Hepatocyte (in vitro differentiated cells): ENCODE measurements at regions not wholly inside any gene's neighbourhood (a gene's known extent, or its start where the extent isn't known, plus 50 kb on each side); places are given as distances from the start of the nearest gene placed in this dataset.

Experiments
- DNase-seq: peaks from one replicate; pipeline ENCODE4 v3.0.0-alpha.2; 2016; ENCODE audit warnings: low spot score
- H2AFZ ChIP-seq: fragments of 200-600 bp; sonication (generic); 2 replicates; pipeline ENCODE4 v1.6.0; 2016; ENCODE audit warnings: antibody characterized with exemption, mild to moderate bottlenecking
- H3K27ac ChIP-seq: fragments of 200-600 bp; sonication (generic); 2 replicates; pipeline ENCODE4 v1.5.1; 2016; ENCODE audit warnings: mild to moderate bottlenecking
- H3K27me3 ChIP-seq: fragments of 200-600 bp; sonication (generic); 2 replicates; pipeline ENCODE4 v1.6.1; 2016
- H3K36me3 ChIP-seq: fragments of 200-600 bp; sonication (generic); replicated peaks from 2 replicates; pipeline ENCODE4 v1.5.1; 2016; ENCODE audit warnings: low read depth; ENCODE audit not compliant: insufficient read depth
- H3K4me1 ChIP-seq: fragments of 200-600 bp; sonication (generic); 2 replicates; pipeline ENCODE4 v1.5.1; 2016; ENCODE audit warnings: mild to moderate bottlenecking, moderate library complexity; ENCODE audit not compliant: insufficient read depth
- H3K4me2 ChIP-seq: fragments of 200-600 bp; sonication (generic); 2 replicates; pipeline ENCODE4 v1.6.0; 2016
- H3K4me3 ChIP-seq: fragments of 200-600 bp; sonication (generic); 2 replicates; pipeline ENCODE4 v1.5.1; 2016; ENCODE audit warnings: mild to moderate bottlenecking
- H3K79me2 ChIP-seq: fragments of 200-600 bp; sonication (generic); 2 replicates; pipeline ENCODE4 v1.6.0; 2017; ENCODE audit warnings: mild to moderate bottlenecking
- H3K9me2 ChIP-seq: fragments of 200-600 bp; sonication (generic); replicated peaks from 2 replicates; pipeline ENCODE4 v1.6.0; 2017; ENCODE audit warnings: mild to moderate bottlenecking; ENCODE audit not compliant: insufficient read depth
- H3K9me3 ChIP-seq: fragments of 200-600 bp; sonication (generic); 2 replicates; pipeline ENCODE4 v1.5.1; 2016; ENCODE audit warnings: low read depth, mild to moderate bottlenecking
- H4K20me1 ChIP-seq: fragments of 200-600 bp; sonication (generic); 2 replicates; pipeline ENCODE4 v1.6.0; 2016; ENCODE audit warnings: mild to moderate bottlenecking; ENCODE audit not compliant: insufficient read depth, poor library complexity, severe bottlenecking
- CTCF ChIP-seq: fragments of 200-600 bp; sonication (generic); IDR thresholded peaks from 2 replicates; pipeline ENCODE4 v1.5.1; 2016; ENCODE audit warnings: antibody characterized with exemption, mild to moderate bottlenecking; ENCODE audit not compliant: poor library complexity
- EZH2 ChIP-seq: fragments of 200-600 bp; sonication (generic); IDR thresholded peaks from 2 replicates; pipeline ENCODE4 v1.6.1; 2016; ENCODE audit warnings: antibody characterized with exemption, mild to moderate bottlenecking, borderline replicate concordance
- EZH2phosphoT487 ChIP-seq: fragments of 200-600 bp; sonication (generic); IDR thresholded peaks from one replicate; pipeline ENCODE4 v1.6.1; 2018; ENCODE audit warnings: antibody characterized with exemption, mild to moderate bottlenecking, low read depth, moderate library complexity; ENCODE audit not compliant: unreplicated experiment, severe bottlenecking
- WGBS: methylation state at CpG from one replicate; pipeline ENCODE4 v1.1.6; 2016; ENCODE audit warnings: low lambda C conversion rate; ENCODE audit errors: missing lambda C conversion rate; 5-methylcytosine and 5-hydroxymethylcytosine counted together

DNA sequence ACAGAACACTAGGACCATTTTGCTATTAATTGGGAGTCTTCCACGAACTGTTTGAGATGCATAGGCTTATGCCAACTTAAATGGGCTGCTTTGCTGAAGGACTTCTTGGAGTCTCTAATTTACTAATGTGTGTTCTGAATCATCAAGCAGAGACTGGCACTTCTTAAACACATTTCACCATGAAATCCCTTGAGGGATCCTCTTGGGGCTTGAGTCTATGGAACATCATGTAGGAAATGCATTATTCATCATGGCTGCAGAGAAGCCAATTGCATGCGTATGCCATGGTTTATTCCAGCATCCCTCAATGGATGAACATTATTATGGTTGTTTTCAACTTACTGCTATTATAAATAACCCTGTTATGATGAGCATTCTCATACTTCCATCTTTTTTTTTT is 73.4 kb downstream of the FGD2 start:
- Histone ChIP-seq H3K79me2 (no peaks in the 10 kb centered on the region), H3K36me3 (no peaks in the 10 kb centered on the region), H2AFZ (no peak overlapping the region), H3K9me3 (no peaks in the 10 kb centered on the region), H3K4me2 (no peak overlapping the region), H4K20me1 (no peaks in the 10 kb centered on the region), H3K4me1 (peaks cover 21% of the 10 kb centered on the region), H3K9me2 (no peaks in the 10 kb centered on the region), H3K27ac (no peak overlapping the region), H3K4me3 (no peak overlapping the region), H3K27me3 (no peaks in the 10 kb centered on the region)
- no peak for TF ChIP-seq EZH2
- no peak for TF ChIP-seq CTCF
- TF ChIP-seq EZH2phosphoT487: no peak
- no peak for DNase-seq
- 100% methylated on average over 2 of the region's 2 CpGs for WGBS

- DNase-seq: no peak
- Histone ChIP-seq H3K79me2 (no peaks in the 10 kb centered on the region), H3K4me2 (no peak overlapping the region), H3K9me2 (no peaks in the 10 kb centered on the region), H4K20me1 (no peaks in the 10 kb centered on the region), H3K9me3 (no peaks in the 10 kb centered on the region), H3K27ac (no peak overlapping the region), H2AFZ (no peak overlapping the region), H3K27me3 (no peaks in the 10 kb centered on the region), H3K36me3 (no peaks in the 10 kb centered on the region), H3K4me1 (peaks cover 29% of the 10 kb centered on the region), H3K4me3 (no peak overlapping the region)
- TF ChIP-seq EZH2phosphoT487: no peak
- TF ChIP-seq CTCF: no peak
- TF ChIP-seq EZH2: no peak
- WGBS: 79% methylated on average over 7 of the region's 7 CpGs
These were observed 75.7 kb downstream of the FGD2 start for GRCh38 chr6:37081042-37081607.

DNA sequence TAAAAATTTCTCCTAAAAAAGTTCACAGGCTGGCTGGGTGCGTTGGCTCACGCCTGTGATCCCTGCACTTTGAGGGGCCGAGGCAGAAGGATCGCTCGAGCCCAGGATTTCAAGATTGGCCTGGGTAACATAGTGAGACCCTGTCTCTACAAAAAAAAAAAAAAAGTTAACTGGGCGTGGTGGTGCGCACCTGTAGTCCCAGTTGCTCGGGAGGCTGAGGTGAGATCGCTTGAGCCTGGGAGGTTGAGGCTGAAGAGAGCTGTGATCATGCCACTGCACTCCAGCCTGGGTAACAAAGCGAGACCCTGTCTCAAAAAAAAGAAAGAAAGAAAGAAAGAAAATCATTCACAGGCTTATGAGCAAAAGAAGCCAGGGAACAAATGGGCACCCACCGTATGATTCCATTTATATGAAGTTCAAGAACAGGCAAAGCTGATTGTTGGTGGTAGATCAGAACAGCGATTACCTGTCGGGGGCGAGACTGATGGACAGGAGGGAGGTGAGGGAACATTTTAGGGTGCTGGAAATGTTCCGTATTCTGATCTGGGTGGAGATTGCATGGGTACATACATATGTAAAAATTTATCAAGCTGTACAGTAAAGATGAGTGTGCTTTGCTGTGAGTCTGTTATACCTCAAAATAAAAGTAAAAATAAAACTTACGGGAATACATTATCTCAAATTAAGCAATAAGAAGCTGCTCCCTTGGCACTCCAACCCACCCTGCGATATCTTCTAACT is 77.1 kb downstream of the FGD2 start:
- Histone ChIP-seq H3K36me3 (no peaks in the 10 kb centered on the region), H3K27ac (peak overlapping the region; percentile 42), H2AFZ (no peak overlapping the region), H3K4me1 (peaks cover 27% of the 10 kb centered on the region), H3K4me3 (no peak overlapping the region), H3K27me3 (no peaks in the 10 kb centered on the region), H3K9me2 (no peaks in the 10 kb centered on the region), H3K79me2 (no peaks in the 10 kb centered on the region), H3K9me3 (no peaks in the 10 kb centered on the region), H4K20me1 (no peaks in the 10 kb centered on the region), H3K4me2 (no peak overlapping the region)
- DNase-seq: no peak
- TF ChIP-seq EZH2: no peak
- no peak for TF ChIP-seq CTCF
- no peak for TF ChIP-seq EZH2phosphoT487
- 95% methylated on average over 17 of the region's 17 CpGs for whole genome bisulfite sequencing
